NCI-H510A (cell line): ENCODE measurements at regions not wholly inside any gene's neighbourhood (a gene's known extent, or its start where the extent isn't known, plus 50 kb on each side); places are given as distances from the start of the nearest gene placed in this dataset.

Source experiments
- DNase-seq: peaks from one replicate; lab custom pipeline; 2025; lab: John Stamatoyannopoulos, UW

- no peak for DNase-seq
Observed at GRCh38 chr5:5558102-5558501, 135.6 kb downstream of the ICE1 start.

GRCh38 chr5:5551499-5551898, 129.0 kb downstream of the ICE1 start:
- no peak for DNase-seq

GRCh38 chr5:5546408-5546807, 123.9 kb downstream of the ICE1 start:
- DNase-seq: no peak

- DNase-seq: peak; percentile 94
Observed at GRCh38 chr5:5544094-5544663, 121.7 kb downstream of the ICE1 start.

GRCh38 chr5:5542654-5543053, 120.2 kb downstream of the ICE1 start:
- DNase-seq: no peak

DNA sequence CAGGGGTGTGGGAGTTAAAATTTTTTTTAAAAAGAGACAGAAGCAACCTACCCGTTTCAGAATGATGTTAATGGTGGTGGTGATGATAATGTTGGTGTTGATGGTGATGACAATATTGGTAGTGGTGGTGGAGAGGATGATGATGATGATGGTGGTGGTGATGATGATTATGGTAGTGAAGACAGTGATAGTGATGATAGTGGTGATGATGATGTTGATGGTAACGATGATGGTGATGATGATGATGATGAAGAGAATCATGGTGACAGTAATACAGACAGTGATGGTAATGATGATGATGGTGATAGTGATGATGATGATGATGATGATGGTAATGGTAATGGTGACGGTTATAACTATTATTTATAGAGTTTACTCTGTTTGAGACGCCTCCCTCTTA, 117.6 kb downstream of the ICE1 start:
- no peak for DNase-seq
